H1 (cell line): ENCODE measurements at regions not wholly inside any gene's neighbourhood (a gene's known extent, or its start where the extent isn't known, plus 50 kb on each side); places are given as distances from the start of the nearest gene placed in this dataset.

ENCODE experiments used
- CTCF ChIA-PET: fragments of 300-600 bp; sonication (Branson Sonifier 250); formaldehyde crosslinking; loops from one replicate; lab custom pipeline; 2021; ENCODE audit not compliant: partially characterized antibody; lab: Charles Lee
- POLR2A ChIA-PET: fragments of 300-600 bp; sonication (Branson Sonifier 250); formaldehyde crosslinking; loops from one replicate; lab custom pipeline; 2021; ENCODE audit warnings: inconsistent platforms; ENCODE audit not compliant: partially characterized antibody; lab: Charles Lee
- DNase-seq, 2 experiments: peaks; one replicate each; pipeline versions ENCODE4 v3.0.0 to v3.0.0-alpha.2; 2010 to 2022; ENCODE audit warnings: low spot score in 2 of 2, low read depth in 1 of 2, mixed read lengths in 1 of 2
- FAIRE-seq: peaks from 2 replicates; lab custom pipeline; 2011; peaks lifted over from hg19 to GRCh38; lab: Jason Lieb, UNC
- H2AFZ ChIP-seq: 2 replicates; pipeline ENCODE4 v1.8.1; 2012; ENCODE audit warnings: low read length, inconsistent platforms
- H2AK5ac ChIP-seq: 2 replicates; pipeline ENCODE4 v1.6.1; 2013; ENCODE audit warnings: low read depth, low read length
- H2BK120ac ChIP-seq: replicated peaks from 2 replicates; pipeline ENCODE3; 2013; ENCODE audit warnings: low read depth, low read length, inconsistent platforms
- H2BK12ac ChIP-seq: 2 replicates; pipeline ENCODE4 v1.6.1; 2013; ENCODE audit warnings: low read depth, low read length
- H2BK15ac ChIP-seq: 2 replicates; pipeline ENCODE4 v1.6.1; 2013; ENCODE audit warnings: low read length
- H2BK20ac ChIP-seq: 2 replicates; pipeline ENCODE4 v1.6.1; 2013; ENCODE audit warnings: low read length
- H2BK5ac ChIP-seq: 2 replicates; pipeline ENCODE4 v1.6.1; 2013; ENCODE audit warnings: low read depth, low read length
- H3K14ac ChIP-seq: 2 replicates; pipeline ENCODE4 v1.6.1; 2013; ENCODE audit warnings: inconsistent platforms; ENCODE audit not compliant: insufficient read length
- H3K18ac ChIP-seq: 2 replicates; pipeline ENCODE4 v1.6.1; 2013; ENCODE audit warnings: low read length; ENCODE audit errors: extremely low read depth
- H3K23ac ChIP-seq: 2 replicates; pipeline ENCODE4 v1.6.1; 2013; ENCODE audit warnings: inconsistent platforms; ENCODE audit not compliant: insufficient read length
- H3K23me2 ChIP-seq: 2 replicates; pipeline ENCODE4 v1.6.1; 2013; ENCODE audit warnings: low read depth, low read length
- H3K27ac ChIP-seq: 2 replicates; pipeline ENCODE4 v1.6.1; 2011; ENCODE audit warnings: low read depth, low read length, inconsistent platforms
- H3K27me3 ChIP-seq, 4 experiments: replicated peaks in 1 of 4; 1 replicate in 1 of 4; 2 replicates in 3 of 4; pipeline versions ENCODE4 v1.6.1 to v1.8.1; 2011 to 2013; ENCODE audit warnings: low read length in 3 of 4, mild to moderate bottlenecking in 3 of 4, inconsistent platforms in 2 of 4, mixed read lengths in 2 of 4, moderate library complexity in 1 of 4; ENCODE audit not compliant: control insufficient read depth in 3 of 4, insufficient read depth in 3 of 4; ENCODE audit errors: extremely low read depth in 1 of 4
- H3K36me3 ChIP-seq, 4 experiments: 2 replicates each; pipeline versions ENCODE4 v1.6.1 to v1.8.1; 2011 to 2013; ENCODE audit warnings: mild to moderate bottlenecking in 4 of 4, low read length in 3 of 4, moderate library complexity in 2 of 4, control low read depth in 1 of 4, inconsistent platforms in 1 of 4; ENCODE audit not compliant: insufficient read depth in 4 of 4, control insufficient read depth in 2 of 4
- H3K4ac ChIP-seq: replicated peaks from 2 replicates; pipeline ENCODE3; 2013; ENCODE audit warnings: low read length, low read depth, mixed read lengths, inconsistent platforms; ENCODE audit not compliant: insufficient read length
- H3K4me1 ChIP-seq, 4 experiments: replicated peaks in 1 of 4; 1 replicate in 1 of 4; 2 replicates in 3 of 4; pipeline versions ENCODE4 v1.6.1 to v1.8.1; 2011 to 2013; ENCODE audit warnings: low read length in 3 of 4, inconsistent platforms in 2 of 4, mixed read lengths in 1 of 4; ENCODE audit not compliant: insufficient read depth in 4 of 4, control insufficient read depth in 3 of 4
- H3K4me2 ChIP-seq, 2 experiments: 2 replicates each; pipeline versions ENCODE4 v1.6.1 to v1.8.1; 2011 to 2013; ENCODE audit warnings: low read depth in 2 of 2, low read length in 2 of 2, control low read depth in 1 of 2, inconsistent platforms in 1 of 2, mild to moderate bottlenecking in 1 of 2; ENCODE audit not compliant: insufficient read depth in 1 of 2
- H3K4me3 ChIP-seq, 4 experiments: fragments of 200-600, 300-600 bp in 1 of 4; sonication (generic), shearing (Covaris generic), sonication (Bioruptor Twin) in 1 of 4; 2 replicates each; pipeline versions ENCODE4 v1.5.1 to v1.8.1; 2011 to 2016; ENCODE audit warnings: low read length in 4 of 4, low read depth in 3 of 4, control low read depth in 2 of 4, inconsistent platforms in 2 of 4, mild to moderate bottlenecking in 2 of 4, mixed read lengths in 1 of 4, moderate library complexity in 1 of 4; ENCODE audit not compliant: insufficient read depth in 2 of 4; ENCODE audit errors: extremely low read depth in 1 of 4
- H3K56ac ChIP-seq: replicated peaks from 2 replicates; pipeline ENCODE3; 2013; ENCODE audit warnings: low read depth, mild to moderate bottlenecking, mixed read lengths, low read length, inconsistent platforms; ENCODE audit not compliant: insufficient read length
- H3K79me1 ChIP-seq: 2 replicates; pipeline ENCODE4 v1.6.1; 2013; ENCODE audit warnings: low read depth, low read length, control low read depth
- H3K79me2 ChIP-seq, 2 experiments: 2 replicates each; pipeline versions ENCODE4 v1.6.1 to v1.8.1; 2012 to 2013; ENCODE audit warnings: low read length in 2 of 2, mild to moderate bottlenecking in 2 of 2, inconsistent platforms in 1 of 2; ENCODE audit not compliant: insufficient read depth in 2 of 2, control insufficient read depth in 1 of 2
- H3K9ac ChIP-seq, 4 experiments: replicated peaks in 1 of 4; 1 replicate in 1 of 4; 2 replicates in 3 of 4; pipeline versions ENCODE4 v1.6.1 to v1.8.1; 2011 to 2013; ENCODE audit warnings: low read depth in 3 of 4, low read length in 3 of 4, control low read depth in 2 of 4, mild to moderate bottlenecking in 2 of 4, moderate library complexity in 2 of 4, inconsistent platforms in 1 of 4; ENCODE audit errors: extremely low read depth in 1 of 4
- H3K9me3 ChIP-seq, 2 experiments: 2 replicates each; pipeline versions ENCODE4 v1.6.1 to v1.8.1; 2012 to 2013; ENCODE audit warnings: mild to moderate bottlenecking in 2 of 2, moderate library complexity in 2 of 2, control low read depth in 1 of 2, inconsistent platforms in 1 of 2, low read depth in 1 of 2, low read length in 1 of 2, mixed read lengths in 1 of 2; ENCODE audit not compliant: insufficient read depth in 2 of 2
- H4K20me1 ChIP-seq, 2 experiments: replicated peaks in 1 of 2; 2 replicates each; pipeline versions ENCODE3 to v1.8.1; 2011 to 2013; ENCODE audit warnings: inconsistent platforms in 2 of 2, low read length in 2 of 2, mild to moderate bottlenecking in 1 of 2; ENCODE audit not compliant: insufficient read depth in 2 of 2, control insufficient read depth in 1 of 2
- H4K5ac ChIP-seq: 2 replicates; pipeline ENCODE4 v1.6.1; 2013; ENCODE audit warnings: low read length, low read depth, mixed read lengths, inconsistent platforms; ENCODE audit not compliant: insufficient read length
- H4K8ac ChIP-seq: 2 replicates; pipeline ENCODE4 v1.8.0; 2013; ENCODE audit warnings: mild to moderate bottlenecking, moderate library complexity, low read length, inconsistent platforms; ENCODE audit not compliant: insufficient read depth; ENCODE audit errors: extremely low read depth
- H4K91ac ChIP-seq: replicated peaks from 2 replicates; pipeline ENCODE3; 2013; ENCODE audit warnings: low read length, mixed read lengths, inconsistent platforms; ENCODE audit not compliant: insufficient read length
- BRCA1 ChIP-seq: IDR thresholded peaks from 2 replicates; pipeline ENCODE4 v1.6.1; 2012; ENCODE audit warnings: low read depth, low read length, improper control_type of control experiment
- CHD1 ChIP-seq: IDR thresholded peaks from 2 replicates; pipeline ENCODE4 v1.6.1; 2012; ENCODE audit warnings: low read depth, low read length, improper control_type of control experiment
- CREB1 ChIP-seq: IDR thresholded peaks from 2 replicates; pipeline ENCODE4 v1.6.1; 2012; ENCODE audit warnings: inconsistent platforms
- CTBP2 ChIP-seq: IDR thresholded peaks from 2 replicates; pipeline ENCODE4 v1.7.0; 2011; ENCODE audit warnings: borderline replicate concordance, mild to moderate bottlenecking, moderate library complexity, mixed read lengths, low read length; ENCODE audit not compliant: insufficient read depth, insufficient read length
- EGR1 ChIP-seq: IDR thresholded peaks from 2 replicates; pipeline ENCODE4 v1.6.1; 2011; ENCODE audit warnings: low read depth, low read length, borderline replicate concordance
- KDM1A ChIP-seq: fragments of 200-600, 300-600 bp; sonication (generic); IDR thresholded peaks from 2 replicates; pipeline ENCODE4 v1.7.1; 2016; ENCODE audit warnings: mild to moderate bottlenecking, low read length, borderline replicate concordance
- NRF1 ChIP-seq: IDR thresholded peaks from 2 replicates; pipeline ENCODE4 v1.6.1; 2011; ENCODE audit warnings: mild to moderate bottlenecking, low read depth, low read length, improper control_type of control experiment
- POLR2AphosphoS5 ChIP-seq: IDR thresholded peaks from 2 replicates; pipeline ENCODE4 v1.6.1; 2011; ENCODE audit warnings: low read depth, low read length
- SIX5 ChIP-seq: IDR thresholded peaks from 2 replicates; pipeline ENCODE4 v1.6.1; 2011; ENCODE audit warnings: mild to moderate bottlenecking, low read depth, low read length
- SP1 ChIP-seq: IDR thresholded peaks from 2 replicates; pipeline ENCODE4 v1.6.1; 2011; ENCODE audit warnings: low read depth, low read length
- WGBS, 2 experiments: shearing (Covaris generic) in 1 of 2; methylation state at CpG; one replicate each; pipeline versions ENCODE4 v1.1.6 to v1.1.7; 2013 to 2015; ENCODE audit warnings: low lambda C conversion rate in 2 of 2, mixed read lengths in 2 of 2, inconsistent platforms in 1 of 2, low coverage in 1 of 2, missing lambda C conversion rate in 1 of 2; ENCODE audit not compliant: insufficient replicate concordance in 2 of 2, insufficient coverage in 1 of 2, insufficient read length in 1 of 2; ENCODE audit errors: extremely low coverage in 1 of 2, missing lambda C conversion rate in 1 of 2; 5-methylcytosine and 5-hydroxymethylcytosine counted together
- TF ChIP-seq, protein P1 (sequence below): IDR thresholded peaks from 2 replicates; pipeline ENCODE4 v1.6.1; 2011; ENCODE audit warnings: low read depth, mild to moderate bottlenecking, low read length; ENCODE audit not compliant: insufficient read depth
- TF ChIP-seq, protein P2 (sequence below), 3 experiments: IDR thresholded peaks; 1 replicate in 2 of 3; 2 replicates in 1 of 3; pipeline versions ENCODE4 v1.5.1 to v1.6.1; 2011; ENCODE audit warnings: low read length in 3 of 3, mild to moderate bottlenecking in 3 of 3, inconsistent platforms in 2 of 3, low read depth in 1 of 3, moderate library complexity in 1 of 3; ENCODE audit not compliant: insufficient read depth in 1 of 3; ENCODE audit errors: control extremely low read depth in 1 of 3

GRCh38 chr1:83764209-83764608, 234.7 kb downstream of the TTLL7 start:
- no peak overlapping the region; the same call in 1 of the 2 replicates for H2AFZ ChIP-seq

More at GRCh38 chr1:83764209-83764608, 234.7 kb downstream of the TTLL7 start:
- no peak overlapping the region for H4K5ac ChIP-seq
- FAIRE-seq (no peak), DNase-seq (no peak)
- H3K36me3 ChIP-seq: no peaks in the 10 kb centered on the region
- CTCF ChIA-PET: interaction anchor here (0.7 to 1.1 kb wide), 3 partner anchors 10 to 169 kb away, joined by 3 to 8 read pairs (median 3); no protein-coding TSS in a partner anchor
- WGBS, 2 experiments: 83% methylated on average over 2 of the region's 2 CpGs; no CpG with 5 or more reads in 1 of the 2 experiments
- H4K8ac ChIP-seq: no peak overlapping the region
- no peak overlapping the region for H2BK20ac ChIP-seq
- H3K27me3 ChIP-seq: no peaks in the 10 kb centered on the region
- H3K18ac ChIP-seq: no peak overlapping the region
- peaks cover 0 to 4% (median 2%) of the 10 kb centered on the region in 4 experiments; a peak in 2 of 7 replicates for H3K4me1 ChIP-seq
- no peak overlapping the region for H3K9ac ChIP-seq
- H3K79me1 ChIP-seq: no peaks in the 10 kb centered on the region
- no peak overlapping the region for H3K27ac ChIP-seq
- TF ChIP-seq CHD1 (no peak), SP1 (no peak), EGR1 (no peak), KDM1A (no peak), SIX5 (no peak), BRCA1 (no peak), POLR2AphosphoS5 (no peak), CTBP2 (no peak), CREB1 (no peak), NRF1 (no peak)
- TF ChIP-seq, protein P1, sequence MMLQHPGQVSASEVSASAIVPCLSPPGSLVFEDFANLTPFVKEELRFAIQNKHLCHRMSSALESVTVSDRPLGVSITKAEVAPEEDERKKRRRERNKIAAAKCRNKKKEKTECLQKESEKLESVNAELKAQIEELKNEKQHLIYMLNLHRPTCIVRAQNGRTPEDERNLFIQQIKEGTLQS: no peak
- TF ChIP-seq, protein P2, sequence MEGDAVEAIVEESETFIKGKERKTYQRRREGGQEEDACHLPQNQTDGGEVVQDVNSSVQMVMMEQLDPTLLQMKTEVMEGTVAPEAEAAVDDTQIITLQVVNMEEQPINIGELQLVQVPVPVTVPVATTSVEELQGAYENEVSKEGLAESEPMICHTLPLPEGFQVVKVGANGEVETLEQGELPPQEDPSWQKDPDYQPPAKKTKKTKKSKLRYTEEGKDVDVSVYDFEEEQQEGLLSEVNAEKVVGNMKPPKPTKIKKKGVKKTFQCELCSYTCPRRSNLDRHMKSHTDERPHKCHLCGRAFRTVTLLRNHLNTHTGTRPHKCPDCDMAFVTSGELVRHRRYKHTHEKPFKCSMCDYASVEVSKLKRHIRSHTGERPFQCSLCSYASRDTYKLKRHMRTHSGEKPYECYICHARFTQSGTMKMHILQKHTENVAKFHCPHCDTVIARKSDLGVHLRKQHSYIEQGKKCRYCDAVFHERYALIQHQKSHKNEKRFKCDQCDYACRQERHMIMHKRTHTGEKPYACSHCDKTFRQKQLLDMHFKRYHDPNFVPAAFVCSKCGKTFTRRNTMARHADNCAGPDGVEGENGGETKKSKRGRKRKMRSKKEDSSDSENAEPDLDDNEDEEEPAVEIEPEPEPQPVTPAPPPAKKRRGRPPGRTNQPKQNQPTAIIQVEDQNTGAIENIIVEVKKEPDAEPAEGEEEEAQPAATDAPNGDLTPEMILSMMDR (IDR thresholded peaks at IDR 0.05; ENCODE audit: control extremely low read depth in 1 of 3, insufficient read depth in 1 of 3, low read depth in 1 of 3, low read length in 3 of 3): no peak
- TF ChIP-seq, all 59 proteins: peak for 0
- H2AK5ac ChIP-seq: no peak overlapping the region
- H3K4me3 ChIP-seq: no peak overlapping the region
- no peak overlapping the region for H3K4ac ChIP-seq
- no peak overlapping the region for H2BK120ac ChIP-seq
- POLR2A ChIA-PET: no interaction called here
- H3K79me2 ChIP-seq: no peaks in the 10 kb centered on the region
- H3K4me2 ChIP-seq: no peak overlapping the region
- H3K56ac ChIP-seq: no peak overlapping the region
- H4K20me1 ChIP-seq: no peaks in the 10 kb centered on the region
- no peak overlapping the region for H3K23ac ChIP-seq
- no peak overlapping the region for H2BK5ac ChIP-seq
- no peak overlapping the region for H3K14ac ChIP-seq
- H2BK15ac ChIP-seq: no peak overlapping the region
- H2BK12ac ChIP-seq: no peak overlapping the region
- no peaks in the 10 kb centered on the region for H3K23me2 ChIP-seq
- H4K91ac ChIP-seq: no peak overlapping the region
- H3K9me3 ChIP-seq: no peaks in the 10 kb centered on the region; a peak in 1 of 4 replicates
